K562 (cell line): ENCODE measurements at regions not wholly inside any gene's neighbourhood (a gene's known extent, or its start where the extent isn't known, plus 50 kb on each side); places are given as distances from the start of the nearest gene placed in this dataset.

Source experiments
- ATF2 ChIP-seq: sonication (generic); formaldehyde crosslinking; IDR thresholded peaks from 2 replicates; pipeline ENCODE4 v1.8.1; 2022; ENCODE audit warnings: missing genetic modification reagents
- CTCF ChIP-seq, 3 experiments: IDR thresholded peaks in 2 of 3; conservative IDR thresholded peaks in 1 of 3; 2 replicates each; pipeline ENCODE4 v1.5.1; 2011 to 2012; ENCODE audit warnings: low read length in 3 of 3, mild to moderate bottlenecking in 3 of 3, control low read depth in 2 of 3, improper control_type of control experiment in 1 of 3, inconsistent platforms in 1 of 3, low read depth in 1 of 3, mixed read lengths in 1 of 3, moderate library complexity in 1 of 3; ENCODE audit not compliant: insufficient read depth in 2 of 3
- EP300 ChIP-seq: IDR thresholded peaks from 2 replicates; pipeline ENCODE4 v1.6.1; 2012; ENCODE audit warnings: low read length, improper control_type of control experiment
- FOXP1 ChIP-seq: sonication (generic); formaldehyde crosslinking; IDR thresholded peaks from 2 replicates; pipeline ENCODE4 v1.8.0; 2022; ENCODE audit warnings: mild to moderate bottlenecking, missing genetic modification reagents
- RCOR1 ChIP-seq, 2 experiments: IDR thresholded peaks; 2 replicates each; pipeline ENCODE4 v1.6.1; 2012; ENCODE audit warnings: low read depth in 2 of 2, low read length in 2 of 2, borderline replicate concordance in 1 of 2, improper control_type of control experiment in 1 of 2
- SMAD2 ChIP-seq: fragments of 150-350 bp; IDR thresholded peaks from 2 replicates; pipeline ENCODE4 v1.6.1; 2014; ENCODE audit warnings: low read depth, mild to moderate bottlenecking, low read length
- SRSF9 ChIP-seq: fragments of 200-400 bp; formaldehyde crosslinking; IDR thresholded peaks from 2 replicates; pipeline ENCODE4 v1.6.1; 2017; ENCODE audit warnings: low read depth, low read length, borderline replicate concordance
- TFAP4 ChIP-seq: sonication (generic); formaldehyde crosslinking; IDR thresholded peaks from 2 replicates; pipeline ENCODE4 v1.8.0; 2022; ENCODE audit warnings: missing genetic modification reagents, mild to moderate bottlenecking, moderate library complexity, borderline replicate concordance
- ZNF318 ChIP-seq, 2 experiments: fragments of 450-650 bp; IDR thresholded peaks; 2 replicates each; pipeline ENCODE4 v1.6.1; 2016; ENCODE audit warnings: mild to moderate bottlenecking in 2 of 2, borderline replicate concordance in 1 of 2, low read depth in 1 of 2, moderate library complexity in 1 of 2

GRCh38 chr6:166830891-166831363 is 125.4 kb downstream of the RNASET2 start:
- TF ChIP-seq SRSF9 (no peak), ATF2 (CRISPR knock-in tag) (no peak), ZNF318 (IDR thresholded peaks at IDR 0.05; ENCODE audit: borderline replicate concordance in 1 of 2, low read depth in 1 of 2) (no peak), EP300 (no peak), CTCF (IDR thresholded peaks at IDR 0.05 in 2 of 3, conservative IDR thresholded peaks at IDR 0.05 in 1 of 3; ENCODE audit: insufficient read depth in 2 of 3, low read depth in 1 of 3, low read length in 3 of 3) (no peak), SMAD2 (no peak), FOXP1 (CRISPR knock-in tag) (no peak), TFAP4 (no peak), RCOR1 (IDR thresholded peaks at IDR 0.05; ENCODE audit: borderline replicate concordance in 1 of 2, low read depth in 2 of 2, low read length in 2 of 2) (no peak)
